ENCODE measurements at regions not wholly inside any gene's neighbourhood (a gene's known extent, or its start where the extent isn't known, plus 50 kb on each side); places are given as distances from the start of the nearest gene placed in this dataset.
"Not testable (repeated sequence)": the region's sequence is repeated elsewhere in the genome, so short reads cannot be mapped to it uniquely, and the experiment has no call there.

GRCh38 chr2:34831096-34831495 lies 1232.0 kb upstream of the FAM98A start:
- no peaks in the 10 kb centered on the region for H3K36me3 ChIP-seq (ENCODE audit: insufficient read depth, low read depth, low read length)
- no peaks in the 10 kb centered on the region; the same call in 1 of the 2 replicates for H3K4me1 ChIP-seq (ENCODE audit: insufficient read depth, low read length)
- H3K9me3 ChIP-seq (ENCODE audit: insufficient read depth, low read depth, low read length), result no peaks in the 10 kb centered on the region

GRCh38 chr2:34828481-34828880 lies 1229.4 kb upstream of the FAM98A start:
- H3K4me1 ChIP-seq (ENCODE audit: insufficient read depth, low read length), result no peaks in the 10 kb centered on the region; the same call in 1 of the 2 replicates
- no peaks in the 10 kb centered on the region for H3K9me3 ChIP-seq (ENCODE audit: insufficient read depth, low read depth, low read length)
- H3K27me3 ChIP-seq (ENCODE audit: insufficient read depth, low read length), result no peaks in the 10 kb centered on the region
- H3K36me3 ChIP-seq (ENCODE audit: insufficient read depth, low read depth, low read length), result no peaks in the 10 kb centered on the region
- no peak overlapping the region for H3K9ac ChIP-seq (ENCODE audit: low read depth, low read length)
- no peak overlapping the region for H3K27ac ChIP-seq (ENCODE audit: low read length)
- H3K4me3 ChIP-seq (ENCODE audit: low read length), result no peak overlapping the region

More at GRCh38 chr2:34831096-34831495, 1232.0 kb upstream of the FAM98A start:
- Histone ChIP-seq H3K4me3 (ENCODE audit: low read length) (no peak overlapping the region), H3K27ac (ENCODE audit: low read length) (no peak overlapping the region), H3K27me3 (ENCODE audit: insufficient read depth, low read length) (no peaks in the 10 kb centered on the region), H3K9ac (ENCODE audit: low read depth, low read length) (no peak overlapping the region)

GRCh38 chr2:34827398-34827797 lies 1228.3 kb upstream of the FAM98A start:
- no peaks in the 10 kb centered on the region for H3K27me3 ChIP-seq (ENCODE audit: insufficient read depth, low read length)
- H3K27ac ChIP-seq (ENCODE audit: low read length), result no peak overlapping the region
- no peaks in the 10 kb centered on the region; the same call in 1 of the 2 replicates for H3K4me1 ChIP-seq (ENCODE audit: insufficient read depth, low read length)
- no peaks in the 10 kb centered on the region for H3K36me3 ChIP-seq (ENCODE audit: insufficient read depth, low read depth, low read length)
- H3K9me3 ChIP-seq (ENCODE audit: insufficient read depth, low read depth, low read length), result no peaks in the 10 kb centered on the region
- H3K9ac ChIP-seq (ENCODE audit: low read depth, low read length), result no peak overlapping the region
- H3K4me3 ChIP-seq (ENCODE audit: low read length), result no peak overlapping the region

- Histone ChIP-seq H3K9ac (ENCODE audit: low read depth, low read length) (no peak overlapping the region), H3K4me3 (ENCODE audit: low read length) (no peak overlapping the region), H3K27me3 (ENCODE audit: insufficient read depth, low read length) (no peaks in the 10 kb centered on the region), H3K27ac (ENCODE audit: low read length) (no peak overlapping the region), H3K9me3 (ENCODE audit: insufficient read depth, low read depth, low read length) (no peaks in the 10 kb centered on the region), H3K4me1 (ENCODE audit: insufficient read depth, low read length) (no peaks in the 10 kb centered on the region), H3K36me3 (ENCODE audit: insufficient read depth, low read depth, low read length) (no peaks in the 10 kb centered on the region)
Observed at GRCh38 chr2:34825686-34826085, 1226.6 kb upstream of the FAM98A start.

- Histone ChIP-seq H3K36me3 (ENCODE audit: insufficient read depth, low read depth, low read length) (no peaks in the 10 kb centered on the region), H3K9me3 (ENCODE audit: insufficient read depth, low read depth, low read length) (no peaks in the 10 kb centered on the region), H3K4me3 (ENCODE audit: low read length) (no peak overlapping the region), H3K4me1 (ENCODE audit: insufficient read depth, low read length) (no peaks in the 10 kb centered on the region), H3K27ac (ENCODE audit: low read length) (no peak overlapping the region), H3K9ac (ENCODE audit: low read depth, low read length) (no peak overlapping the region), H3K27me3 (ENCODE audit: insufficient read depth, low read length) (no peaks in the 10 kb centered on the region)
Observed at GRCh38 chr2:34822616-34823015, 1223.5 kb upstream of the FAM98A start.

GRCh38 chr2:34815052-34815741 lies 1216.1 kb upstream of the FAM98A start:
- H3K9me3 ChIP-seq (ENCODE audit: insufficient read depth, low read depth, low read length), result no peaks in the 10 kb centered on the region
- no peaks in the 10 kb centered on the region for H3K27me3 ChIP-seq (ENCODE audit: insufficient read depth, low read length)
- H3K27ac ChIP-seq (ENCODE audit: low read length), result no peak overlapping the region
- no peak overlapping the region for H3K4me3 ChIP-seq (ENCODE audit: low read length)
- no peak overlapping the region for H3K9ac ChIP-seq (ENCODE audit: low read depth, low read length)
- H3K36me3 ChIP-seq (ENCODE audit: insufficient read depth, low read depth, low read length), result no peaks in the 10 kb centered on the region
- no peaks in the 10 kb centered on the region for H3K4me1 ChIP-seq (ENCODE audit: insufficient read depth, low read length)

- H3K27me3 ChIP-seq (ENCODE audit: insufficient read depth, low read length), result no peaks in the 10 kb centered on the region
- H3K27ac ChIP-seq (ENCODE audit: low read length), result no peak overlapping the region
- H3K9me3 ChIP-seq (ENCODE audit: insufficient read depth, low read depth, low read length), result no peaks in the 10 kb centered on the region
- H3K9ac ChIP-seq (ENCODE audit: low read depth, low read length), result no peak overlapping the region
- no peaks in the 10 kb centered on the region for H3K36me3 ChIP-seq (ENCODE audit: insufficient read depth, low read depth, low read length)
- no peaks in the 10 kb centered on the region; the same call in 1 of the 2 replicates for H3K4me1 ChIP-seq (ENCODE audit: insufficient read depth, low read length)
- no peak overlapping the region for H3K4me3 ChIP-seq (ENCODE audit: low read length)
Observed at GRCh38 chr2:34810456-34810855, 1211.4 kb upstream of the FAM98A start.

- H3K4me1 ChIP-seq (ENCODE audit: insufficient read depth, low read length), result no peaks in the 10 kb centered on the region; the same call in 1 of the 2 replicates
- no peak overlapping the region for H3K9ac ChIP-seq (ENCODE audit: low read depth, low read length)
- H3K36me3 ChIP-seq (ENCODE audit: insufficient read depth, low read depth, low read length), result no peaks in the 10 kb centered on the region
- no peak overlapping the region for H3K4me3 ChIP-seq (ENCODE audit: low read length)
- H3K9me3 ChIP-seq (ENCODE audit: insufficient read depth, low read depth, low read length), result no peaks in the 10 kb centered on the region
- no peaks in the 10 kb centered on the region for H3K27me3 ChIP-seq (ENCODE audit: insufficient read depth, low read length)
- H3K27ac ChIP-seq (ENCODE audit: low read length), result no peak overlapping the region
Observed at GRCh38 chr2:34808426-34808825, 1209.3 kb upstream of the FAM98A start.

- no peak overlapping the region for H3K9ac ChIP-seq (ENCODE audit: low read depth, low read length)
- no peaks in the 10 kb centered on the region for H3K27me3 ChIP-seq (ENCODE audit: insufficient read depth, low read length)
- H3K4me3 ChIP-seq (ENCODE audit: low read length), result no peak overlapping the region
- no peaks in the 10 kb centered on the region for H3K36me3 ChIP-seq (ENCODE audit: insufficient read depth, low read depth, low read length)
- H3K27ac ChIP-seq (ENCODE audit: low read length), result no peak overlapping the region
- H3K9me3 ChIP-seq (ENCODE audit: insufficient read depth, low read depth, low read length), result no peaks in the 10 kb centered on the region
- no peaks in the 10 kb centered on the region; the same call in 1 of the 2 replicates for H3K4me1 ChIP-seq (ENCODE audit: insufficient read depth, low read length)
Observed at GRCh38 chr2:34806891-34807290, 1207.8 kb upstream of the FAM98A start.

GRCh38 chr2:34806396-34806795 lies 1207.3 kb upstream of the FAM98A start:
- no peaks in the 10 kb centered on the region for H3K9me3 ChIP-seq (ENCODE audit: insufficient read depth, low read depth, low read length)
- no peaks in the 10 kb centered on the region for H3K36me3 ChIP-seq (ENCODE audit: insufficient read depth, low read depth, low read length)
- H3K9ac ChIP-seq (ENCODE audit: low read depth, low read length), result no peak overlapping the region
- no peaks in the 10 kb centered on the region for H3K27me3 ChIP-seq (ENCODE audit: insufficient read depth, low read length)
- no peak overlapping the region for H3K27ac ChIP-seq (ENCODE audit: low read length)
- H3K4me3 ChIP-seq (ENCODE audit: low read length), result no peak overlapping the region
- no peaks in the 10 kb centered on the region; the same call in 1 of the 2 replicates for H3K4me1 ChIP-seq (ENCODE audit: insufficient read depth, low read length)

GRCh38 chr2:34799556-34799955 lies 1200.5 kb upstream of the FAM98A start:
- H3K4me3 ChIP-seq (ENCODE audit: low read length), result no peak overlapping the region

GRCh38 chr2:34795586-34795985 lies 1196.5 kb upstream of the FAM98A start:
- H3K9ac ChIP-seq (ENCODE audit: low read depth, low read length); H3K4me3 ChIP-seq (ENCODE audit: low read length); H3K36me3 ChIP-seq (ENCODE audit: insufficient read depth, low read depth, low read length); H3K27me3 ChIP-seq (ENCODE audit: insufficient read depth, low read length); H3K27ac ChIP-seq (ENCODE audit: low read length); H3K4me1 ChIP-seq (ENCODE audit: insufficient read depth, low read length); H3K9me3 ChIP-seq (ENCODE audit: insufficient read depth, low read depth, low read length): not testable (repeated sequence)

More at GRCh38 chr2:34799556-34799955, 1200.5 kb upstream of the FAM98A start:
- H3K27ac ChIP-seq (ENCODE audit: low read length), result no peak overlapping the region
- H3K27me3 ChIP-seq (ENCODE audit: insufficient read depth, low read length), result no peaks in the 10 kb centered on the region
- H3K36me3 ChIP-seq (ENCODE audit: insufficient read depth, low read depth, low read length), result no peaks in the 10 kb centered on the region
- H3K4me1 ChIP-seq (ENCODE audit: insufficient read depth, low read length), result no peaks in the 10 kb centered on the region
- no peaks in the 10 kb centered on the region for H3K9me3 ChIP-seq (ENCODE audit: insufficient read depth, low read depth, low read length)
- H3K9ac ChIP-seq (ENCODE audit: low read depth, low read length), result no peak overlapping the region

Data from iPS-20b (cell line).